Spleen (tissue), 11 donors: ENCODE measurements at regions not wholly inside any gene's neighbourhood (a gene's known extent, or its start where the extent isn't known, plus 50 kb on each side); places are given as distances from the start of the nearest gene placed in this dataset.
"Not testable (repeated sequence)": the region's sequence is repeated elsewhere in the genome, so short reads cannot be mapped to it uniquely, and the experiment has no call there.

Source experiments
- DNase-seq: peaks from one replicate; pipeline ENCODE4 v3.0.0-alpha.2; 2020
- H3K27ac ChIP-seq, 8 donors: fragments of 200-600 bp; sonication (generic) in 7 of 8; 1 replicate in 4 of 8; 2 replicates in 4 of 8; pipeline versions ENCODE4 v1.5.0 to v1.8.0; 2016 to 2021; ENCODE audit warnings: inconsistent platforms in 4 of 8, mild to moderate bottlenecking in 4 of 8, moderate library complexity in 1 of 8
- H3K27me3 ChIP-seq, 7 donors: fragments of 200-600 bp; sonication (generic) in 6 of 7; replicated peaks in 1 of 7; 1 replicate in 4 of 7; 2 replicates in 3 of 7; pipeline versions ENCODE4 v1.5.0 to v1.8.0; 2016 to 2021; ENCODE audit warnings: inconsistent platforms in 3 of 7, mild to moderate bottlenecking in 1 of 7
- H3K36me3 ChIP-seq, 6 donors: fragments of 200-600 bp; sonication (generic) in 5 of 6; 1 replicate in 4 of 6; 2 replicates in 2 of 6; pipeline versions ENCODE4 v1.5.0 to v1.8.0; 2016 to 2021; ENCODE audit warnings: inconsistent platforms in 2 of 6
- H3K4me1 ChIP-seq, 6 donors: fragments of 200-600 bp; sonication (generic) in 5 of 6; 1 replicate in 3 of 6; 2 replicates in 3 of 6; pipeline versions ENCODE4 v1.5.0 to v1.8.0; 2016 to 2021; ENCODE audit warnings: inconsistent platforms in 3 of 6
- H3K4me3 ChIP-seq, 8 donors: fragments of 200-600 bp; sonication (generic) in 7 of 8; 1 replicate in 4 of 8; 2 replicates in 4 of 8; pipeline versions ENCODE4 v1.5.0 to v1.8.0; 2016 to 2021; ENCODE audit warnings: inconsistent platforms in 4 of 8, mild to moderate bottlenecking in 4 of 8, moderate library complexity in 2 of 8
- H3K9me3 ChIP-seq, 8 donors: fragments of 200-600 bp; sonication (generic) in 7 of 8; 1 replicate in 4 of 8; 2 replicates in 4 of 8; pipeline versions ENCODE4 v1.5.0 to v1.8.0; 2016 to 2021; ENCODE audit warnings: inconsistent platforms in 4 of 8
- POLR2A ChIP-seq, 3 donors: fragments of 450-650 bp; IDR thresholded peaks; one replicate each; pipeline ENCODE4 v1.5.1; 2017; ENCODE audit warnings: antibody characterized with exemption in 3 of 3, mild to moderate bottlenecking in 1 of 3
- POLR2AphosphoS5 ChIP-seq, 3 donors: sonication (generic); formaldehyde crosslinking; IDR thresholded peaks; one replicate each; pipeline ENCODE4 v1.5.1; 2017; ENCODE audit warnings: antibody characterized with exemption in 3 of 3
- WGBS, 5 donors: extraction: QIAGEN DNeasy Blood & Tissue Kit in 3 of 5; methylation state at CpG; one replicate each; pipeline versions ENCODE4 v1.1.5 to v1.1.7; 2013 to 2018; 5-methylcytosine and 5-hydroxymethylcytosine counted together
- intact Hi-C: fragments of 100-400 bp; cut with DNase I; formaldehyde crosslinking; loops from one replicate; pipeline ENCODE4 v1.15.0; 2023; ENCODE audit warnings: low total_unique reads
- TF ChIP-seq, protein P1 (sequence below), 11 experiments: fragments of 200-600 bp in 7 of 11; fragments of 450-650 bp in 4 of 11; sonication (generic) in 4 of 11; IDR thresholded peaks in 8 of 11; conservative IDR thresholded peaks in 3 of 11; 1 replicate in 7 of 11; 2 replicates in 4 of 11; pipeline versions ENCODE4 v1.4.0 to v1.8.0; 2016 to 2021; ENCODE audit warnings: antibody characterized with exemption in 11 of 11, inconsistent platforms in 4 of 11, mild to moderate bottlenecking in 1 of 11
- donor health status: healthy with polysubstance abuse.
- donor health status: DM: no; HTN: no; CAD: no; lungs with moderate emphysema.
- donor health status: DM: no; HTN: no; CAD: no.
- donor health status: Bipolar disorder and iron deficiency.
- donor health status: healthy.
- donor health status: DM: no; HTN: no; CAD: no.
- donor health status: DM: yes; HTN: yes; CAD: no.

DNA sequence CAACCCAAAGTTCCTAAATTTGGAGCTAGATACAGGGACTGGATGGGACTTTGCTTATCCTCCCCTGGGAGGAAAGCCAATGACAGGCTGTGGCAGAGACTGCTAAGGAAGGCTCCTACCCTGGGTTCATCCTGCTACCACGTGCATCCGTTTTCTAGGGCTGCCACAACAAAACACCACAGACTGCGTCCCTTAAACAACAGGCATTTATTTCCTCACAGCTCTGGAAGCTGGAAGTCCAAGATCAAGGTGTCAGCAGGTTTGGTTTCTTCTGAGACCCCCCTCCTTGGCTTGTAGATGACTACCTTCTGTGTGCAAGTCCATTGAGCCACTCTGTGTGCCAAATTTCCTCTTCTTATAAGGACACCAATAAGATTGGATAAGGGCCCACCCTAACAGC is 263.9 kb downstream of the FAM43A start:
- intact Hi-C loops = no loop called here
- 60 to 95% (median 83%) methylated on average over 3 of the region's 3 CpGs for WGBS, 5 donors
- Histone ChIP-seq H3K9me3 (peaks cover 0 to 10% (median 7%) of the 10 kb centered on the region in 8 donors), H3K4me1 (peaks cover 0 to 36% (median 12%) of the 10 kb centered on the region in 6 donors), H3K27ac (no peak overlapping the region), H3K27me3 (no peaks in the 10 kb centered on the region), H3K36me3 (no peaks in the 10 kb centered on the region), H3K4me3 (no peak overlapping the region)
- TF ChIP-seq, protein P1, sequence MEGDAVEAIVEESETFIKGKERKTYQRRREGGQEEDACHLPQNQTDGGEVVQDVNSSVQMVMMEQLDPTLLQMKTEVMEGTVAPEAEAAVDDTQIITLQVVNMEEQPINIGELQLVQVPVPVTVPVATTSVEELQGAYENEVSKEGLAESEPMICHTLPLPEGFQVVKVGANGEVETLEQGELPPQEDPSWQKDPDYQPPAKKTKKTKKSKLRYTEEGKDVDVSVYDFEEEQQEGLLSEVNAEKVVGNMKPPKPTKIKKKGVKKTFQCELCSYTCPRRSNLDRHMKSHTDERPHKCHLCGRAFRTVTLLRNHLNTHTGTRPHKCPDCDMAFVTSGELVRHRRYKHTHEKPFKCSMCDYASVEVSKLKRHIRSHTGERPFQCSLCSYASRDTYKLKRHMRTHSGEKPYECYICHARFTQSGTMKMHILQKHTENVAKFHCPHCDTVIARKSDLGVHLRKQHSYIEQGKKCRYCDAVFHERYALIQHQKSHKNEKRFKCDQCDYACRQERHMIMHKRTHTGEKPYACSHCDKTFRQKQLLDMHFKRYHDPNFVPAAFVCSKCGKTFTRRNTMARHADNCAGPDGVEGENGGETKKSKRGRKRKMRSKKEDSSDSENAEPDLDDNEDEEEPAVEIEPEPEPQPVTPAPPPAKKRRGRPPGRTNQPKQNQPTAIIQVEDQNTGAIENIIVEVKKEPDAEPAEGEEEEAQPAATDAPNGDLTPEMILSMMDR (IDR thresholded peaks at IDR 0.05 in 8 of 11, conservative IDR thresholded peaks at IDR 0.05 in 3 of 11) = no peak
- TF ChIP-seq POLR2A (IDR thresholded peaks at IDR 0.05) = no peak
- TF ChIP-seq POLR2AphosphoS5 (IDR thresholded peaks at IDR 0.05) = no peak
- DNase-seq = no peak

GRCh38 chr3:194950906-194951628 is 265.4 kb downstream of the FAM43A start:
- Histone ChIP-seq H3K4me3 (no peak overlapping the region), H3K27me3 (no peaks in the 10 kb centered on the region), H3K9me3 (peaks cover 0 to 10% (median 7%) of the 10 kb centered on the region in 8 donors), H3K27ac (peak overlapping the region in 1 of 8 donors; percentile 68), H3K4me1 (peaks cover 0 to 27% (median 9%) of the 10 kb centered on the region in 6 donors), H3K36me3 (no peaks in the 10 kb centered on the region)
- 66 to 77% (median 76%) methylated on average over 18 of the region's 18 CpGs for WGBS, 5 donors
- no peak for DNase-seq
- intact Hi-C loops = loop anchor here (10.0 kb wide), 1 partner anchor 266 kb away; the partner anchor contains the start of gene FAM43A
- TF ChIP-seq POLR2AphosphoS5 (IDR thresholded peaks at IDR 0.05) = no peak

GRCh38 chr3:194951629-194951920 is 265.9 kb downstream of the FAM43A start:
- H3K36me3 ChIP-seq, H3K4me3 ChIP-seq, H3K27me3 ChIP-seq, DNase-seq, H3K9me3 ChIP-seq: not testable (repeated sequence)
- Histone ChIP-seq H3K4me1 (peaks cover 0 to 25% (median 7%) of the 10 kb centered on the region in 6 donors), H3K27ac (peak overlapping the region in 1 of 8 donors; percentile 68)
- 80 to 93% (median 90%) methylated on average over 9 of the region's 9 CpGs for WGBS, 5 donors
- intact Hi-C loops = loop anchor here (10.0 kb wide), 1 partner anchor 267 kb away; the partner anchor contains the start of gene FAM43A

DNA sequence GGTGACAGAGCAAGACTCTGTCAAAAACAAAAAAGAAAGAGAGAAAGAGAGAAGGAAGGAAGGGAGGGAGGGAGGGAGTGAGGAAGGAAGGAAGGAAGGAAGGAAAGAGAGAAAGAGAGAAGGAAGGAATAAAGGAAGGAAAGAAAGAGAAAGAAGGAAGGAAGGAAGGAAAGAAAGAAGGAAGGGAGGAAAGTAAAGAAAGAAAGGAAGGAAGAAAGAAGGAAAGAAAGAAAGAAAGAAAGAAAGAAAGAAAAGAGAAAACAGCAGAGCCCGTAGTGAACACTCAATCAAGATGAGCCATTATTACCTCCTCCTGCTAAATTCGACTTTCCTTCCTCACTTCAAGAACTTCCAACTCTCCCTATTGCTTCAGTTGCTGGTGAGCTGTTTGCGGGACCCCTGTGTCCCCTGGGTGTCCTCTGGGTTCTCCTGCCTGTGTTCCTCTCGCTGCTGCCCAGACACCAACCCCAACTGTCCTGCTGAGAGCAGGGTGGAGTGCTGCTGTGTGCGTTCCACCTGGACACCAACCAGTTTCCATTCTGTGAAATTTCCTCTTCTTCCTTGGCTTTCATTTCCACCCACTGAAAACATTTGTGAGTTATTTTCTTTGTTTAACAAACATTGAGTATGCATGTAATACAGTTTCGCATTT is 266.4 kb downstream of the FAM43A start:
- intact Hi-C loops = loop anchor here (10.0 kb wide), 1 partner anchor 267 kb away; the partner anchor contains the start of gene FAM43A
- no peak for DNase-seq

More for the DNA sequence above, 266.4 kb downstream of the FAM43A start:
- H3K4me1 ChIP-seq = peaks cover 0 to 25% (median 7%) of the 10 kb centered on the region in 6 donors
- peak overlapping the region in 2 of 8 donors; percentile 60 to 68 for H3K27ac ChIP-seq
- peaks cover 0 to 10% (median 7%) of the 10 kb centered on the region in 8 donors for H3K9me3 ChIP-seq
- 64 to 88% (median 83%) methylated on average over 6 of the region's 6 CpGs for WGBS, 5 donors
- H3K36me3 ChIP-seq = no peaks in the 10 kb centered on the region
- H3K4me3 ChIP-seq = no peak overlapping the region
- H3K27me3 ChIP-seq = no peaks in the 10 kb centered on the region
- TF ChIP-seq, protein P1 (IDR thresholded peaks at IDR 0.05 in 8 of 11, conservative IDR thresholded peaks at IDR 0.05 in 3 of 11) = no peak
- no peak for TF ChIP-seq POLR2AphosphoS5 (IDR thresholded peaks at IDR 0.05)
- no peak for TF ChIP-seq POLR2A (IDR thresholded peaks at IDR 0.05)
